Prostate gland (tissue), 2 donors: ENCODE measurements at regions not wholly inside any gene's neighbourhood (a gene's known extent, or its start where the extent isn't known, plus 50 kb on each side); places are given as distances from the start of the nearest gene placed in this dataset.
"Not testable (repeated sequence)": the region's sequence is repeated elsewhere in the genome, so short reads cannot be mapped to it uniquely, and the experiment has no call there.

ENCODE experiments used
- CTCF ChIP-seq, 4 experiments: fragments of 200-600 bp in 2 of 4; fragments of 450-650 bp in 2 of 4; sonication (generic) in 2 of 4; IDR thresholded peaks; 1 replicate in 3 of 4; 2 replicates in 1 of 4; pipeline ENCODE4 v1.5.1; 2016 to 2019; ENCODE audit warnings: antibody characterized with exemption in 4 of 4, mild to moderate bottlenecking in 2 of 4, moderate library complexity in 2 of 4
- POLR2A ChIP-seq: fragments of 450-650 bp; IDR thresholded peaks from one replicate; pipeline ENCODE4 v1.6.1; 2016; ENCODE audit warnings: antibody characterized with exemption, mild to moderate bottlenecking
- POLR2AphosphoS5 ChIP-seq: sonication (generic); formaldehyde crosslinking; IDR thresholded peaks from one replicate; pipeline ENCODE4 v1.6.1; 2017; ENCODE audit warnings: antibody characterized with exemption

DNA sequence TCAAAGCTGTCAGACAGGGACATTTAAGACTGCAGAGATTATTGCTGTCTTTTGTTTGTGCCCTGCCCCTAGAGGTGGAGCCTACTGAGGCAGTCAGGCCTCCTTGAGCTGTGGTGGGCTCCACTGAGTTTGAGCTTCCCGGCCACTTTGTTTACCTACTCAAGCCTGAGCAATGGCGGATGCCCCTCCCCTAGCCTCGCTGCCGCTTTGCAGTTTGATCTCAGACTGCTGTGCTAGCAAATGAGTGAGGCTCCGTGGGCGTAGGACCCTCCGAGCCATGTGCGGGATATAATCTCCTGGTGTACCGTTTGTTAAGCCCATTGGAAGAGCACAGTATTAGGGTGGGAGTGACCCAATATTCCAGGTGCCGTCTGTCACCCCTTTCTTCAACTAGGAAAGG lies 1835.5 kb upstream of the PIK3C3 start:
- not testable (repeated sequence) for TF ChIP-seq POLR2AphosphoS5; CTCF (IDR thresholded peaks at IDR 0.05); POLR2A
